Nephron (organoid): ENCODE measurements at regions not wholly inside any gene's neighbourhood (a gene's known extent, or its start where the extent isn't known, plus 50 kb on each side); places are given as distances from the start of the nearest gene placed in this dataset.

Source experiments
- H3K27ac Mint-ChIP-seq, 3 experiments: 2 replicates each; pipeline ENCODE4 v1.8.0; 2020; ENCODE audit warnings: mixed read lengths in 3 of 3, mild to moderate bottlenecking in 2 of 3, moderate library complexity in 1 of 3
- H3K27me3 Mint-ChIP-seq: 2 replicates; pipeline ENCODE4 v1.8.0; 2021; ENCODE audit warnings: low read depth, mild to moderate bottlenecking, moderate library complexity, mixed read lengths
- H3K36me3 Mint-ChIP-seq: 2 replicates; pipeline ENCODE4 v1.8.0; 2020; ENCODE audit warnings: low read depth, mixed read lengths
- H3K4me1 Mint-ChIP-seq: 2 replicates; pipeline ENCODE4 v1.8.0; 2020; ENCODE audit warnings: mixed read lengths
- H3K4me3 Mint-ChIP-seq, 3 experiments: 2 replicates each; pipeline ENCODE4 v1.8.0; 2020; ENCODE audit warnings: mild to moderate bottlenecking in 3 of 3, mixed read lengths in 3 of 3, moderate library complexity in 2 of 3
- H3K9me3 Mint-ChIP-seq: 2 replicates; pipeline ENCODE4 v1.8.0; 2020; ENCODE audit warnings: mixed read lengths
- TF ChIP-seq, protein P1 (sequence below), 3 experiments: fragments of 200-600 bp; sonication (generic); IDR thresholded peaks; one replicate each; pipeline ENCODE4 v1.5.0; 2021; ENCODE audit warnings: antibody characterized with exemption in 3 of 3; ENCODE audit not compliant: unreplicated experiment in 3 of 3

DNA sequence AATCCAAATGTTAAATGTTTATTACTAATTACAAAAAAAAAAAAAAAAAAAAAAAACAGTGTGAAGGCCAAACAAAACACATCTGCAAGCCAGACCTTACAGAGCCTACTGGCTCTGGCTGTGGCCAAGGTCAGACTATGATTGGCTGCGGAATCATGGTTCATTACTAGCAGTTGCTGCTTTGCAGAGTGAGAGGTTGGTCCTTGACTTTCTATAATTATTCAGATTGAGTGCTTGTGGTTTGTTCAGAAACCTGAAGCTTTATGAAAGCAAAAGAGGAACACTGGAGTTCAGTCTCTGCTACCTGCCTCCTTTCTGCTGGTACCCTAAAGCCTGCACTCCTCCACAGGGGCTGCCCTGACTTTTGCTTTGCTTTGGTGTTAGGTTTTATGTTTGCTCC, 550.9 kb downstream of the BCL11B start:
- H3K9me3 Mint-ChIP-seq = peaks cover 7% of the 10 kb centered on the region
- H3K27me3 Mint-ChIP-seq = peaks cover 25% of the 10 kb centered on the region
- no peaks in the 10 kb centered on the region for H3K36me3 Mint-ChIP-seq
- H3K4me1 Mint-ChIP-seq = peaks cover 27% of the 10 kb centered on the region
- H3K27ac Mint-ChIP-seq = no peak overlapping the region
- TF ChIP-seq, protein P1, sequence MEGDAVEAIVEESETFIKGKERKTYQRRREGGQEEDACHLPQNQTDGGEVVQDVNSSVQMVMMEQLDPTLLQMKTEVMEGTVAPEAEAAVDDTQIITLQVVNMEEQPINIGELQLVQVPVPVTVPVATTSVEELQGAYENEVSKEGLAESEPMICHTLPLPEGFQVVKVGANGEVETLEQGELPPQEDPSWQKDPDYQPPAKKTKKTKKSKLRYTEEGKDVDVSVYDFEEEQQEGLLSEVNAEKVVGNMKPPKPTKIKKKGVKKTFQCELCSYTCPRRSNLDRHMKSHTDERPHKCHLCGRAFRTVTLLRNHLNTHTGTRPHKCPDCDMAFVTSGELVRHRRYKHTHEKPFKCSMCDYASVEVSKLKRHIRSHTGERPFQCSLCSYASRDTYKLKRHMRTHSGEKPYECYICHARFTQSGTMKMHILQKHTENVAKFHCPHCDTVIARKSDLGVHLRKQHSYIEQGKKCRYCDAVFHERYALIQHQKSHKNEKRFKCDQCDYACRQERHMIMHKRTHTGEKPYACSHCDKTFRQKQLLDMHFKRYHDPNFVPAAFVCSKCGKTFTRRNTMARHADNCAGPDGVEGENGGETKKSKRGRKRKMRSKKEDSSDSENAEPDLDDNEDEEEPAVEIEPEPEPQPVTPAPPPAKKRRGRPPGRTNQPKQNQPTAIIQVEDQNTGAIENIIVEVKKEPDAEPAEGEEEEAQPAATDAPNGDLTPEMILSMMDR (IDR thresholded peaks at IDR 0.05; ENCODE audit: unreplicated experiment in 3 of 3) = no peak
- H3K4me3 Mint-ChIP-seq = no peak overlapping the region

- Mint-ChIP-seq H3K4me3 (no peak overlapping the region), H3K27ac (no peak overlapping the region), H3K9me3 (peaks cover 7% of the 10 kb centered on the region), H3K27me3 (peaks cover 14% of the 10 kb centered on the region), H3K36me3 (no peaks in the 10 kb centered on the region), H3K4me1 (peaks cover 10% of the 10 kb centered on the region)
- TF ChIP-seq, protein P1 (IDR thresholded peaks at IDR 0.05; ENCODE audit: unreplicated experiment in 3 of 3) = no peak
These were observed 547.3 kb downstream of the BCL11B start for GRCh38 chr14:98724734-98725133.

GRCh38 chr14:98725191-98725590, 546.8 kb downstream of the BCL11B start:
- H3K9me3 Mint-ChIP-seq = peaks cover 7% of the 10 kb centered on the region
- no peak overlapping the region for H3K4me3 Mint-ChIP-seq
- H3K4me1 Mint-ChIP-seq = peaks cover 10% of the 10 kb centered on the region
- H3K27me3 Mint-ChIP-seq = peaks cover 14% of the 10 kb centered on the region
- no peak overlapping the region for H3K27ac Mint-ChIP-seq
- TF ChIP-seq, protein P1 (IDR thresholded peaks at IDR 0.05; ENCODE audit: unreplicated experiment in 3 of 3) = no peak
- no peaks in the 10 kb centered on the region for H3K36me3 Mint-ChIP-seq

GRCh38 chr14:98725676-98726075, 546.3 kb downstream of the BCL11B start:
- Mint-ChIP-seq H3K36me3 (no peaks in the 10 kb centered on the region), H3K27ac (no peak overlapping the region), H3K4me3 (no peak overlapping the region), H3K9me3 (peaks cover 7% of the 10 kb centered on the region), H3K27me3 (peaks cover 14% of the 10 kb centered on the region), H3K4me1 (peaks cover 10% of the 10 kb centered on the region)
- TF ChIP-seq, protein P1 (IDR thresholded peaks at IDR 0.05; ENCODE audit: unreplicated experiment in 3 of 3) = no peak

- H3K4me1 Mint-ChIP-seq = peaks cover 10% of the 10 kb centered on the region
These were observed 545.2 kb downstream of the BCL11B start for GRCh38 chr14:98726585-98727405.

More at GRCh38 chr14:98726585-98727405, 545.2 kb downstream of the BCL11B start:
- H3K27ac Mint-ChIP-seq = no peak overlapping the region
- H3K4me3 Mint-ChIP-seq = no peak overlapping the region
- peaks cover 7% of the 10 kb centered on the region for H3K9me3 Mint-ChIP-seq
- peaks cover 14% of the 10 kb centered on the region for H3K27me3 Mint-ChIP-seq
- TF ChIP-seq, protein P1 (IDR thresholded peaks at IDR 0.05; ENCODE audit: unreplicated experiment in 3 of 3) = no peak
- no peaks in the 10 kb centered on the region for H3K36me3 Mint-ChIP-seq
